GDM1 (cell line): ENCODE measurements at regions not wholly inside any gene's neighbourhood (a gene's known extent, or its start where the extent isn't known, plus 50 kb on each side); places are given as distances from the start of the nearest gene placed in this dataset.

ENCODE experiments used
- DNase-seq: peaks from one replicate; lab custom pipeline; 2025; lab: John Stamatoyannopoulos, UW

- DNase-seq: no peak
These were observed 57.0 kb upstream of the GRAMD2B start for GRCh38 chr5:126366199-126366560.

- no peak for DNase-seq
These were observed 54.9 kb upstream of the GRAMD2B start for GRCh38 chr5:126368239-126368812.

GRCh38 chr5:126369083-126369482 lies 54.1 kb upstream of the GRAMD2B start:
- no peak for DNase-seq

GRCh38 chr5:126369995-126370731 lies 53.0 kb upstream of the GRAMD2B start:
- DNase-seq: no peak

- no peak for DNase-seq
These were observed 52.2 kb upstream of the GRAMD2B start for GRCh38 chr5:126370796-126371718.

- DNase-seq: no peak
These were observed 49.7 kb upstream of the GRAMD2B start for GRCh38 chr5:126373375-126374108.
